HG02884 (cell line): ENCODE measurements at regions not wholly inside any gene's neighbourhood (a gene's known extent, or its start where the extent isn't known, plus 50 kb on each side); places are given as distances from the start of the nearest gene placed in this dataset.

Experiments used
- ATAC-seq: cut with Tn5 transposase; IDR thresholded peaks from one replicate; pipeline ENCODE4 v1.9.1; 2021; ENCODE audit warnings: mild to moderate bottlenecking, moderate library complexity; ENCODE audit not compliant: unreplicated experiment

GRCh38 chr2:204453730-204454167, 91.5 kb upstream of the PARD3B start:
- ATAC-seq, result no peak

- ATAC-seq, result no peak
Observed at GRCh38 chr2:204454672-204455380, 90.4 kb upstream of the PARD3B start.

- no peak for ATAC-seq
Observed at GRCh38 chr2:204468746-204469429, 76.4 kb upstream of the PARD3B start.

- ATAC-seq, result no peak
Observed at GRCh38 chr2:204470178-204470620, 75.1 kb upstream of the PARD3B start.

- no peak for ATAC-seq
Observed at GRCh38 chr2:204470621-204471196, 74.6 kb upstream of the PARD3B start.

GRCh38 chr2:204472375-204472774, 72.9 kb upstream of the PARD3B start:
- no peak for ATAC-seq

- ATAC-seq, result no peak
Observed at GRCh38 chr2:204473224-204473623, 72.1 kb upstream of the PARD3B start.

GRCh38 chr2:204475399-204475798, 69.9 kb upstream of the PARD3B start:
- no peak for ATAC-seq

GRCh38 chr2:204477358-204477950, 67.8 kb upstream of the PARD3B start:
- no peak for ATAC-seq

- no peak for ATAC-seq
Observed at GRCh38 chr2:204479557-204479956, 65.7 kb upstream of the PARD3B start.

- ATAC-seq, result no peak
Observed at GRCh38 chr2:204480676-204481075, 64.6 kb upstream of the PARD3B start.

- no peak for ATAC-seq
Observed at GRCh38 chr2:204483608-204484081, 61.6 kb upstream of the PARD3B start.

- ATAC-seq, result no peak
Observed at GRCh38 chr2:204486321-204486720, 59.0 kb upstream of the PARD3B start.

GRCh38 chr2:204486805-204487204, 58.5 kb upstream of the PARD3B start:
- ATAC-seq, result no peak

- ATAC-seq, result no peak
Observed at GRCh38 chr2:204487447-204488229, 57.6 kb upstream of the PARD3B start.

GRCh38 chr2:204491528-204491927, 53.7 kb upstream of the PARD3B start:
- no peak for ATAC-seq

- ATAC-seq, result no peak
Observed at GRCh38 chr2:204492417-204492816, 52.9 kb upstream of the PARD3B start.

- ATAC-seq, result no peak
Observed at GRCh38 chr2:204494681-204495080, 50.6 kb upstream of the PARD3B start.

GRCh38 chr2:204495381-204495780, 49.9 kb upstream of the PARD3B start:
- no peak for ATAC-seq
